MM.1S (cell line): ENCODE measurements at regions not wholly inside any gene's neighbourhood (a gene's known extent, or its start where the extent isn't known, plus 50 kb on each side); places are given as distances from the start of the nearest gene placed in this dataset.

Source experiments
- DNase-seq: peaks from one replicate; pipeline ENCODE4 v3.0.0-alpha.2; 2015
- H2AFZ ChIP-seq: fragments of 300-600 bp; sonication (generic); 2 replicates; pipeline ENCODE4 v1.6.0; 2016; ENCODE audit warnings: antibody characterized with exemption, low read length
- H3F3A ChIP-seq: fragments of 300-600 bp; sonication (generic); 2 replicates; pipeline ENCODE4 v1.6.1; 2016; ENCODE audit warnings: mild to moderate bottlenecking, antibody characterized with exemption, low read length, moderate library complexity, mixed read lengths; ENCODE audit not compliant: insufficient read depth
- H3K27ac ChIP-seq: fragments of 300-600 bp; sonication (generic); 2 replicates; pipeline ENCODE4 v1.5.1; 2016; ENCODE audit warnings: mild to moderate bottlenecking, low read length
- H3K27me3 ChIP-seq: fragments of 300-600 bp; sonication (generic); replicated peaks from 2 replicates; pipeline ENCODE4 v1.6.0; 2016; ENCODE audit warnings: low read length; ENCODE audit not compliant: insufficient read depth
- H3K36me3 ChIP-seq: fragments of 300-600 bp; sonication (generic); replicated peaks from 2 replicates; pipeline ENCODE4 v1.6.1; 2016; ENCODE audit warnings: mild to moderate bottlenecking, low read length, mixed read lengths; ENCODE audit not compliant: insufficient read depth
- H3K4me1 ChIP-seq: fragments of 300-600 bp; sonication (generic); 2 replicates; pipeline ENCODE4 v1.6.1; 2016; ENCODE audit warnings: low read length, mixed read lengths
- H3K4me2 ChIP-seq: fragments of 300-600 bp; sonication (generic); 2 replicates; pipeline ENCODE4 v1.6.0; 2016; ENCODE audit warnings: low read depth, low read length
- H3K4me3 ChIP-seq: fragments of 300-600 bp; sonication (generic); 2 replicates; pipeline ENCODE4 v1.5.1; 2016; ENCODE audit warnings: low read length, mixed read lengths
- H3K79me2 ChIP-seq: fragments of 300-600 bp; sonication (generic); 2 replicates; pipeline ENCODE4 v1.6.1; 2016; ENCODE audit warnings: mixed run types, low read length, mixed read lengths
- H3K9ac ChIP-seq: fragments of 300-600 bp; sonication (generic); 2 replicates; pipeline ENCODE4 v1.6.1; 2016; ENCODE audit warnings: low read length, mixed read lengths
- H3K9me2 ChIP-seq: fragments of 300-600 bp; sonication (generic); replicated peaks from 2 replicates; pipeline ENCODE4 v1.6.1; 2016; ENCODE audit warnings: mild to moderate bottlenecking, low read length, mixed read lengths; ENCODE audit not compliant: insufficient read depth
- H3K9me3 ChIP-seq: fragments of 300-600 bp; sonication (generic); replicated peaks from 2 replicates; pipeline ENCODE4 v1.6.1; 2016; ENCODE audit warnings: mild to moderate bottlenecking, low read length, mixed read lengths; ENCODE audit not compliant: insufficient read depth
- H4K20me1 ChIP-seq: fragments of 300-600 bp; sonication (generic); 2 replicates; pipeline ENCODE4 v1.6.1; 2016; ENCODE audit warnings: mild to moderate bottlenecking, low read length, moderate library complexity, mixed read lengths; ENCODE audit not compliant: insufficient read depth
- CTCF ChIP-seq: fragments of 300-600 bp; sonication (generic); IDR thresholded peaks from 2 replicates; pipeline ENCODE4 v1.5.1; 2016; ENCODE audit warnings: antibody characterized with exemption, low read length, mixed read lengths
- EZH2 ChIP-seq: fragments of 300-600 bp; sonication (generic); optimal IDR thresholded peaks from 2 replicates; pipeline ENCODE3; 2017; ENCODE audit warnings: low read depth, mild to moderate bottlenecking, antibody characterized with exemption, low read length, mixed read lengths
- EZH2phosphoT487 ChIP-seq: fragments of 300-600 bp; sonication (generic); IDR thresholded peaks from 2 replicates; pipeline ENCODE4 v1.6.1; 2018; ENCODE audit warnings: antibody characterized with exemption, low read length

DNA sequence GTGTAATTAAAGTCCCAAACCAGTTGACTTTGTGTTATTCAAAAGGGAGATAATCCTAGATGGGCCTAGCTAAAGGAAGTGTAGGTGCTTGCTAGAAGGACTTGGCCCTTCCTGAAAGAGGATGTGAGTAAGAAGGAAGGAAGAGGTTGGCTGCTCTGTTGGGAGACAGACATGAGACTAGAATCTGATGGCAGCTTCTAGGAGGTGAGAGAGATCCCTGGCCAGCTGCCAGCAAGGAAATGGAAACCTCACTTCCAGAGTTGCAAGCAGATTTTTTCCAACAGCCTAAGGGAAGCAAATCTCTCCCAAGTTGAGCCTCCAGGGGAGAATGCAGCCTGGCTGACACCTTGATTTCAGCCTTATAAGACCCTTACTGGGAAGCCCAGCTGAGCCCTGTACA lies 368.4 kb upstream of the ZMIZ1 start:
- DNase-seq: no peak
- Histone ChIP-seq H3K36me3 (no peaks in the 10 kb centered on the region), H4K20me1 (no peaks in the 10 kb centered on the region), H3K27ac (no peak overlapping the region), H2AFZ (no peak overlapping the region), H3K4me3 (no peak overlapping the region), H3F3A (no peaks in the 10 kb centered on the region), H3K79me2 (no peaks in the 10 kb centered on the region), H3K4me1 (no peaks in the 10 kb centered on the region), H3K4me2 (no peak overlapping the region), H3K9me2 (no peaks in the 10 kb centered on the region), H3K27me3 (no peaks in the 10 kb centered on the region), H3K9me3 (no peaks in the 10 kb centered on the region), H3K9ac (no peak overlapping the region)
- TF ChIP-seq CTCF (no peak), EZH2phosphoT487 (no peak), EZH2 (no peak)

GRCh38 chr10:78700816-78701520 lies 367.8 kb upstream of the ZMIZ1 start:
- no peaks in the 10 kb centered on the region for H3K4me1 ChIP-seq
- no peak overlapping the region for H3K9ac ChIP-seq
- no peaks in the 10 kb centered on the region for H3K36me3 ChIP-seq
- no peak for DNase-seq
- no peak overlapping the region for H3K4me2 ChIP-seq
- no peaks in the 10 kb centered on the region for H3K9me2 ChIP-seq
- no peak overlapping the region for H3K4me3 ChIP-seq
- H3K79me2 ChIP-seq: no peaks in the 10 kb centered on the region
- H3K27me3 ChIP-seq: no peaks in the 10 kb centered on the region
- H3K27ac ChIP-seq: no peak overlapping the region
- no peaks in the 10 kb centered on the region for H4K20me1 ChIP-seq
- H3K9me3 ChIP-seq: no peaks in the 10 kb centered on the region
- H2AFZ ChIP-seq: no peak overlapping the region
- no peaks in the 10 kb centered on the region for H3F3A ChIP-seq
- TF ChIP-seq EZH2phosphoT487 (no peak), CTCF (no peak), EZH2 (no peak)

DNA sequence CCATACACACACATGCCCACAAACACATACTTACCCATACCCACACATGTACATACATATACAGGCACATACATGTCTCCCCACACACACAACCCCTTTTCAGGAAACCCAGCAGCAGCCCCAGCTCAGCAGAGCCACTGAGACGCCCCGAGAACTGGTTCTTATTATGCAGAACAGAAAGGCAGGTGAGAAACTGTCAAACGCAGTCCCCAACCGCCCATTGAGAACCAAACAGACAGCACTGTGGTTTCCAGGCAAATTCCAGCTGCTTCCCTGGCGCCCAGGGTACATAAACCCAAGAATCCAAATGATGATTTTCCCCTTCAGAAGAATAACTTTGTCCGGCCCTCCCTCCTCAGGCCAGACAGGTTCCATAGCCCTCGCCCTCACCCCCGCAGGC lies 366.6 kb upstream of the ZMIZ1 start:
- Histone ChIP-seq H3K4me3 (no peak overlapping the region), H3K9me3 (no peaks in the 10 kb centered on the region), H3K4me1 (no peaks in the 10 kb centered on the region), H3K36me3 (no peaks in the 10 kb centered on the region), H3K27me3 (no peaks in the 10 kb centered on the region), H2AFZ (no peak overlapping the region), H4K20me1 (no peaks in the 10 kb centered on the region), H3F3A (no peaks in the 10 kb centered on the region), H3K9ac (no peak overlapping the region), H3K27ac (no peak overlapping the region), H3K79me2 (no peaks in the 10 kb centered on the region), H3K9me2 (no peaks in the 10 kb centered on the region), H3K4me2 (no peak overlapping the region)
- no peak for DNase-seq
- TF ChIP-seq CTCF: no peak
- TF ChIP-seq EZH2phosphoT487: no peak
- no peak for TF ChIP-seq EZH2
